Prostate gland (tissue), 2 donors: ENCODE measurements at regions not wholly inside any gene's neighbourhood (a gene's known extent, or its start where the extent isn't known, plus 50 kb on each side); places are given as distances from the start of the nearest gene placed in this dataset.

ENCODE experiments used
- CTCF ChIP-seq, 4 experiments: fragments of 200-600 bp in 2 of 4; fragments of 450-650 bp in 2 of 4; sonication (generic) in 2 of 4; IDR thresholded peaks; 1 replicate in 3 of 4; 2 replicates in 1 of 4; pipeline ENCODE4 v1.5.1; 2016 to 2019; ENCODE audit warnings: antibody characterized with exemption in 4 of 4, mild to moderate bottlenecking in 2 of 4, moderate library complexity in 2 of 4
- POLR2A ChIP-seq: fragments of 450-650 bp; IDR thresholded peaks from one replicate; pipeline ENCODE4 v1.6.1; 2016; ENCODE audit warnings: antibody characterized with exemption, mild to moderate bottlenecking

GRCh38 chr2:14494759-14495158 is 137.8 kb upstream of the LRATD1 start:
- TF ChIP-seq CTCF (IDR thresholded peaks at IDR 0.05) (no peak), POLR2A (no peak)
